GM10248 (cell line): ENCODE measurements at regions not wholly inside any gene's neighbourhood (a gene's known extent, or its start where the extent isn't known, plus 50 kb on each side); places are given as distances from the start of the nearest gene placed in this dataset.

Experiments
- CTCF ChIA-PET: fragments of 300-600 bp; sonication (Branson Sonifier 250); formaldehyde crosslinking; extraction: SDS; loops from one replicate; lab custom pipeline; 2021; ENCODE audit warnings: antibody characterized with exemption; lab: Yijun Ruan, JAX
- POLR2A ChIA-PET: fragments of 350-650 bp; sonication (Branson Sonifier 250); formaldehyde crosslinking; extraction: SDS; loops from one replicate; lab custom pipeline; 2020; ENCODE audit warnings: antibody characterized with exemption; lab: Yijun Ruan, JAX
- DNase-seq: peaks from one replicate; pipeline ENCODE4 v3.0.0; 2012; ENCODE audit errors: extremely low spot score
- TF ChIP-seq, protein P1 (sequence below): IDR thresholded peaks from 2 replicates; pipeline ENCODE4 v1.5.1; 2012; ENCODE audit warnings: mild to moderate bottlenecking, low read depth; ENCODE audit errors: extremely low read depth, missing control alignments, control extremely low read depth

DNA sequence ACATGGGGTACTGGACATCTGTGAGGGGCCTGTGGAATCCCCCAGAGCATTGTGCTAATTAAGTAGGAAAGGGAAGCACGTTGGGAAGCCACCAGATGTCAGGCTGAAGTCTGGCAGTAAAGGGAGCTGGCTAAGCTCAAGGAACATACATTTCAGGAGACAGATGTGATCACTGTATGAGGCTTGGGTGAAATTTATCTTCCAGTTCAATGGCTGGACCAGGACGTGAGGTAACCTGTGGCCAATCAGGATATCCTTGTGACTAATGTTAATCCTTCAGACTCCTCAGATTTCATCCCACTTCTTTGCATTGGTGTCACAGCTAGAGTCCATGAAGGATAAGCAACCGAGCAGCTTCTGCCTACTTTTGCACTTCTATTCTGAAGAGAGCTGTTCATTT lies 110.2 kb upstream of the APP start:
- POLR2A ChIA-PET, result no interaction called here

DNA sequence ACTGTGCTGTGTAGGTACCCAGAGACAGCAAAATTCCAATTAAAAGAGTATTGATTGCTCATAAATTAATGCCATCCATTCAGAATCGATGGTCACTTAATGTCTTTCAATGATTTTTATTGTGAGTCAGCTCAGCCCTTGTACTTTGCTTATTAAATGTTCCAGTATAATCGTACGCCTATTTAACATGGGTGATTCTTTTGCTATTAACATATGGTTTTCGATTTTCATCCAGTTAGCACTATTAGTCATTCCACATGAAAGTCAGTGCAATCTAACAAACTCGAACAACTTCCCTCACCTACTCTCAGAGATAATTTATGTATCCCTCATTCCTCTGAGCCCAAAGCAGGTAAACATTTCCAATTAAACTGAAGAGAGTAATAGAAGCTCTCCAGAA lies 109.6 kb upstream of the APP start:
- ChIA-PET CTCF (no interaction called here), POLR2A (no interaction called here)
- TF ChIP-seq, protein P1, sequence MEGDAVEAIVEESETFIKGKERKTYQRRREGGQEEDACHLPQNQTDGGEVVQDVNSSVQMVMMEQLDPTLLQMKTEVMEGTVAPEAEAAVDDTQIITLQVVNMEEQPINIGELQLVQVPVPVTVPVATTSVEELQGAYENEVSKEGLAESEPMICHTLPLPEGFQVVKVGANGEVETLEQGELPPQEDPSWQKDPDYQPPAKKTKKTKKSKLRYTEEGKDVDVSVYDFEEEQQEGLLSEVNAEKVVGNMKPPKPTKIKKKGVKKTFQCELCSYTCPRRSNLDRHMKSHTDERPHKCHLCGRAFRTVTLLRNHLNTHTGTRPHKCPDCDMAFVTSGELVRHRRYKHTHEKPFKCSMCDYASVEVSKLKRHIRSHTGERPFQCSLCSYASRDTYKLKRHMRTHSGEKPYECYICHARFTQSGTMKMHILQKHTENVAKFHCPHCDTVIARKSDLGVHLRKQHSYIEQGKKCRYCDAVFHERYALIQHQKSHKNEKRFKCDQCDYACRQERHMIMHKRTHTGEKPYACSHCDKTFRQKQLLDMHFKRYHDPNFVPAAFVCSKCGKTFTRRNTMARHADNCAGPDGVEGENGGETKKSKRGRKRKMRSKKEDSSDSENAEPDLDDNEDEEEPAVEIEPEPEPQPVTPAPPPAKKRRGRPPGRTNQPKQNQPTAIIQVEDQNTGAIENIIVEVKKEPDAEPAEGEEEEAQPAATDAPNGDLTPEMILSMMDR, result no peak

More for the DNA sequence above, 110.2 kb upstream of the APP start:
- CTCF ChIA-PET, result interaction anchor here (1.2 kb wide), 1 partner anchor 14 kb away, joined by 3 read pairs; no protein-coding TSS in a partner anchor
- TF ChIP-seq, protein P1, result no peak
- DNase-seq, result no peak

DNA sequence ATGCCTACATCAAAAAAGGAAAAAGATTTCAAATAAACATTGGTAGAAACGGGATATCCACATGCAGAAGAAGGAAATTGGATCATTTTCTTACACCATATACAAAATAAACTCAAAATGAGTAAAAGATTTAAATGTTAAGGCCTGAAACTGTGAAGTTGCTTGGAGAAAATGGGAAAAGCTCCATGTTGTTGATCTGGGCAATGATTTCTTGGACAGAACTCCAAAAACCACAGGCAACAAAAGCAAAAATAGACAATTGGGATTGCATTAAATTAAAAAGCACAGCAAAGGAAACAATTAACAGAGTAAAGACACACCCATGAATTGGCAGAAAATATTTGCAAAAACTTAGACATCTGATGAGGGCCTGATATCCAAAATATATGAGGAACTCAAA lies 105.2 kb upstream of the APP start:
- no peak for DNase-seq
- ChIA-PET CTCF (interaction anchor here (1.0 kb wide), 1 partner anchor 37 kb away, joined by 4 read pairs; no protein-coding TSS in a partner anchor), POLR2A (no interaction called here)
- TF ChIP-seq, protein P1, result no peak

More for the DNA sequence above, 109.6 kb upstream of the APP start:
- no peak for DNase-seq

GRCh38 chr21:26273686-26274313 lies 103.2 kb upstream of the APP start:
- no peak for DNase-seq
- ChIA-PET CTCF (no interaction called here), POLR2A (no interaction called here)
- TF ChIP-seq, protein P1, result no peak

DNA sequence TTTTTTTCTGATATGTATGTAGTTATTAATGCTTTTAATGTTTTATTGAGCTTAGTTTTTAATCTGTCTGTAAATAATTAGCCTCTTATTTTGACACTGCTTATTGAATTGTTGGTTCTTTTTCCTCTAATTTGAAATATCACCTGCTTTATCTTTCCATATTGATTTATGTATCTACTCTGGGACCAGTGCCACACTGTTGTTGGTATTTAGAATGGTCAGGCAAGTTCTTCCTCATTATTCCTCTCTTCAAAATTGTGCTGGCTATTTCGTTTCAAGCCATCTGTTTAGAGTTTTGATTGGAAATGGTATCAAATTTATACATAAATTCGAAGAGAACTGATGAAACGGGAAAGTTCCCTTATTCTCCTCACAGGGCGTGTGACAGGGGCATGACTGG lies 96.8 kb upstream of the APP start:
- DNase-seq, result no peak
- ChIA-PET CTCF (no interaction called here), POLR2A (no interaction called here)
- TF ChIP-seq, protein P1, result no peak

- TF ChIP-seq, protein P1, result no peak
- ChIA-PET CTCF (interaction anchor here (1.5 kb wide), 1 partner anchor 10 kb away, joined by 3 read pairs; no protein-coding TSS in a partner anchor), POLR2A (no interaction called here)
- no peak for DNase-seq
Observed at GRCh38 chr21:26246073-26246472, 75.5 kb upstream of the APP start.
